Stimulated activated CD4-positive, alpha-beta T cell treated with anti-CD3 and anti-CD28 coated beads, TNF-alpha, amount 100 ng/mL, for 4 hours (primary cell): ENCODE measurements at regions not wholly inside any gene's neighbourhood (a gene's known extent, or its start where the extent isn't known, plus 50 kb on each side); places are given as distances from the start of the nearest gene placed in this dataset.

Source experiments
- DNase-seq, 3 experiments: peaks; one replicate each; pipeline ENCODE4 v3.0.0-alpha.2; 2020; ENCODE audit warnings: low read depth in 3 of 3

DNA sequence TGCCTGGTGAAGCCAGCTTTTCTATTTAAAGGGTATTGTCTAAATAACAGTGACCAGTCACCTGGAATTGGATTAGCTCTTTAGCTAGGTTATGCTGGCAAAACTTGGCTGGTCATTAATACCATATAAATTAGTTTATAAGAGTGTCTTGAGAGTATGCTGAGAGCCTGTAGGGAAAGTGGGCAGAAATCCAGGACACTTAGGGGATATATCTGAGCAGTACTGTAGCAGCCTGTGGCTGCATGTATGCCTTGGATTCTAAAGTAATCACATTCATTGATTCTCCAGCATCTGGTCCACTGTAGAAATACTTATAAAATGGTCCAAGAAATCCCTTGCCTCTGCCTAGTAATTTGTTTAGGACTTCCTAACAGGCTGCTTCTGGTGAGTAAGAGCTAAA, 288.9 kb upstream of the DMAC1 start:
- DNase-seq, result no peak

DNA sequence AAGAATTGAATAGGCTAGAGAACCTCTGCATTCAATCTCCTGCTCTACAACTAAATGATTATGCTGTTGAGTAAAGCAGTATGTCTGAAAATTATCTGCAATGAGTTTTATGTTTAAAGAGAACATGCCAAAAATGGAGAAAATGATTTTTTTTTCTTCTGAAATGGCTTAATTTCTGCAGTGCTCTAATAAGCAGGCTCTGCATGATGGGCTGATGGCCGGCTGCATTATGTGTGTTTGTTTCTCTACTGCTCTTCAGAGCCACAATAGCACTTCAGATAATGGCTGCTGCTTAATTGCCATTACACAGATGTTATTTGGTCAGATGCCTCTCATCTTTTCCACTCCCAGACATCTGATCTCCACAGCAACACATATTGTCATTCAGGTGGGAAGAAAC, 286.4 kb upstream of the DMAC1 start:
- DNase-seq, result no peak

DNA sequence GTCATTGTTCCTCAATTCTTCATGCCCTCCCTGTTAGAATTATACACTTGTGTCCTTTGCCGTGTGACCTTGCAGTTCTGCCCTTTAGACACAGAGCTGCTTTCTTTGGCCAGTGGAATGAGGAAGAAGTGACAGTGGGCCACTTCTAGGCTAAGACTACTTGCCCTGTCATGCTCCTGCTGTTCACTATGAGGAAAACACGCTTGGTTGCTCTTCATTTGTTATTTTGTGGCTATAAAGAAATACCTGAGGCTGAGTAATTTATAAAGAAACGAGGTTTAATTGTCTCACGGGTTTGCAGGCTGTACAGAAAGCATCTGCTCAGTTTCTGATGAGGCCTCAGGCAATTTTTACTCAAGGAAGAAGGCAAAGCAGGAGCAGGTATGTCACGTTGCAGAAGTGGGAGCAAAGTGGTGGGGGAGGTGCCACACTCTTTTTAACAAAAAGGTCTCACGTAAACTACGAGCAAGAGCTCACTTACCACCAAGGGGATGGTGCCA, 279.1 kb upstream of the DMAC1 start:
- no peak for DNase-seq

DNA sequence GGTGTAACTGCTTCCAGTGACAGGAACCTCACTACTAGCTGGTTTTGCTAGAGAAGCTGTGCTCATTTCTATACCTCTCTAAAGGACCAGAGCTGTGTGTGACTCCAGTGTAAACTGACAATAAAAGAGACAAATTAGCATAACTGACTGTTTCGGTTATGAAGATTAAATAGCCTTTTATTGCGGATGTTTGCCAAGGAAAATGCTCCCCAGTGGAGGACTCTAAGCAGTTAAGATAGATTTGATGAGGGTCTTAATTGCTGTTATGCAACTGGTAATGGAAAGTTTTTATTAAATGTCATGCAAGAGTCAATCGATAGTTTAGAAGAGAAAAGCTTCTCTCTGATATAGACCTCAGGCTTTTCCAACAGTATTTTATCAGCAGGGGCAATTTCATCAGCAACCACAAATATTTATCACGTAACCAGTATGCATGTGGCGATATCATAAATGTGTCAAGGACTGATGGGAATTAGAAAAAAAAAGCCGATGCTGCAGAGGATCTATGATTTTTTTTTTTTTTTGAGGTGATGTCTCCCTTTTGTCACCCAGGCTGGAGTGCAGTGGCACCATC, 275.2 kb upstream of the DMAC1 start:
- no peak for DNase-seq

DNA sequence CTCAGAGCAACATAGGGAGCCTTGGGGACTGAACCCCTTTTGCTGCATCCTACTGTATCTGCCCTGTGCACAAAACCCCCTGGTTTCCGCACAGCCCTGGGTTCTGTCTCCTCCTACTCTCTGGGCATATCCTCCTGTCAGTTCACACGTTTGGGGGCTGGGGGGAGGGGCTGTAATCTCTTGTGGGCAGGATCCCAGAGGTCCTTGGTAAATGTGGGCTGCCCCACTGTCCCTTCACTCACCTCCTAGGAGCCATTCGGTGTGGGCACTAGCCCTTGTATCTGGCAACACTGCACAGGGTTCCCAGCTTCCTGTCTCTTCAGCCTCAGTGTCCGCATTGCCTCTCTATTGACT, 271.8 kb upstream of the DMAC1 start:
- DNase-seq, result no peak

DNA sequence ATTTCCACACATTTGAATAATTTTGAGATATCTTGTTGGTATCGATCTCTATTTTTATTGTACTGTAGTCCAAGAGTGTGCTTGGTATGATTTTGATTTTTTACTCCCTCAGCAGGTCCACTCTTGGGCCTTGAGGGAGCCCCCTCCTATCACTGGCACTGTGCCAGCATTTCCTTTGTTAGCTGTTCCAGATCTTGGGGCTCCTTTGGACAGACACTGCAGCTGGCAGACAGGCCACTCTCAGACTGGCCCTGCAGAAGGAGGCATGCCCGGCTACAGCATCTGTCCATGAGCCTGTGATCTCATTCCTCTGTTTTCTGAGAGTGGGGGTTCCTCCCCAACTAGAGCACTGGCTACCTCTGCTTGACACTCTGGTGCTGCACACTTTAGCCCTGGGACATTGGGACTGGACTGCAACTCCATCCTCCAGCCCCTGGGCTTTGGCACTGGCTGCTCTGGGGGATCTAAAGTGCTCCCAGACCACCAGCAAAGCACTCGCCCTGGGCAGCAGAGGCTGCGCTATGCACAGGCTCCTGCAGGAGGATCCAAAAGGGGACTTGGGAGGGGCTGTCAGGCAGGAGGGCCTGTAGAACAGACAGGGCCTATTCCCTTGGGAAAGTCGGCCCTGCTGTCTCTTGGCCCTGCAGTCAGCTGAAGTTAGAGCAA, 271.3 kb upstream of the DMAC1 start:
- no peak for DNase-seq

DNA sequence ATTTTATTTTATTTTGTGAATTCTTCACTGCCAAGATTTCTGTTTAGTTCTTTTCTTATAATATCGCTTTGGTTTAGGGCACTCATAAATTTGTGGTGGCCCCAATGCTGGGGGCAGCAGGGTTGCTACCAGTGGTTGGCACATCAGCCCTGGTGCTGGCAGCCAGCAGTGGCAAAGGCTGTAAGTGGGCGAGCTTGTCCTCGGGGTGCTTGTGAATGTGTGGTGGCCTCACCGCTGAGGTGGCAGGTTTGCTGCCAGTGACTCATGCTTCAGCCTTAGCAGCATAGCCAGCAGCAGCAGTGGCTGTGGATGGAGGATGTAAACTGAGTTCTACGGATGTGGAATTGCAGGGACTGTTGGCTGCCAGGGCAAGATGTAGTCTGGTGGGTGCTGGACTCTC, 262.9 kb upstream of the DMAC1 start:
- DNase-seq, result no peak

DNA sequence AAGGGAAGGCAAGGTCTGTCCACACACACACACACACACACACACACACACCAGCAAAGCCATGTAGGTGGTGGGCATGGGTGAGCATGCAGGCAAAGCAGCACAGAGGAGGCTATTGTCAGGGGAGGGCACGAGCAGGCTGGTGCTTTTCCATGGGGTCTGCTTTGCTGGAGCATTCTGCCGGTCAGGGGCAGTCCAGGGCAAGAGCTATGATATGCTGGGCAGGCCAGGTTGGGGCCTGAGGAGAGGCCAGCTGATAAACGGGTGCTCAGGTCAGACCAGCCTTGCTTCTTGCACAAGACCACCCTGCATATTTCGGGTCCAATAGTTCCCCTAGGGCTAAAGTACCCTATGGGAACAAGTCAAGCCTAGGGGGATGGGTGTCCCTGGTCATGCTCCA, 253.9 kb upstream of the DMAC1 start:
- no peak for DNase-seq

DNA sequence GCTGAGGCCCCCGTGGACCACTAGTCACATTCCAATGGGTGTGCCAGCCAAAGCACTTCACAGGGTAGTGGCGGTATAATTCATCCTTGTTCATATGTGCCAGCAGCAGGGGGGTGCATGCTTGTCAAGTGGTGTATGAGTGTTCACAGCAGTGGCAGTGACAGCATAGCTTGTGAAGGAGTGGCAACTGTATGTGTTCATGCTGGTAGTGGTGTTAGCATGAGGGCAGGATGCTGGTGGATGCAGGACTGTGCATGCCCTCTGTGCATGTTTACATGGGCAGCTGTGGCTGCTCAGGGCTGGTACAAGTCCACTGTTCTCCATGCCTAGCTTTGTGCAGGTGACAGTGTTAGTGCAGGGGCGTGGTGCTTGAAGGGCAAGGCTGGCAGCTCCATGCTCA, 253.4 kb upstream of the DMAC1 start:
- no peak for DNase-seq

DNA sequence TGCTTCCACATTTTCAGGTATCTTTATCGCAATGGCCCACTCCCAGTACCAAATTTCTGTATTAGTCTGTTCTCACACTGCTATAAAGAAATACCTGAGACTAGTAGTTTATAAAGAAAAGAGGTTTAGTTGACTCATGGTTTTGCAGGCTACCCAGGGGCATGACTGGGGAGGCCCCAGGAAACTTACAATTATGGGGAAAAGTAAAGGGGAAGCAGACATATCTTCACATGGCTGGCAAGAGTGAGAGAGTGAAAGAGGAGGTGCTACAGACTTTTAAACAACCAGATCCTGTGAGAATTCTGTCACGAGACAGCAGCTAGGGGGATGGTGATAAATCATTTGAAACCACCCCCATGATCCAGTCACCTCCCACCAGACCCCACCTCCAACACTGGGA, 238.2 kb upstream of the DMAC1 start:
- no peak for DNase-seq

DNA sequence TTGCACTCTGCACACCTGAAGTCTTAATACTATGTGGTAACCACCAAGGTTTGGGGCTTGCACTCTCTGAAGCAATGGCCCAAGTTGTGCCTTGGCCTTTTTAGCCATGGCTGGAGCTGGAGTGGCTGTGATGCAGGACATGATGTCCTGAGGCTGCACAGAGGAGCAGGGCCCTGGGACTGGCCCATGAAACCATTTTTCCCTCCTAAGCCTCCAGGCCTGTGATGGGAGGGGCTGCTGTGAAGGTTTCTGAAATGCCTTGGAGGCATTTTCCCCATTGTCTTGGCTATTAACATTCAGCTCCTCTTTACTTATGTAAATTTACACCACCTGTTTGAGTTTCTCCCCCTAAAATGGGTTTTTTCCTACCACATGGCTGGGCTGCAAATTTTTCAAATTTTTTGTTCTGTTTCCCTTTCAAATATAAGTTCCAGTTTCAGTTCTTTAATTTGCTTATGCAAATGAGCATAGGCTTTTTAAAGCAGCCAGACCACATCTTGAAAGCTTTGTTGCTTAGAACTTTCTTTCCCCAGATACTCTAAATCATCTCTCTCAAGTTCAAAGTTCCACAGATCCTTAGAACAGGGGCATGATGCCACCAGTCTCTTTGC, 237.4 kb upstream of the DMAC1 start:
- DNase-seq, result no peak

DNA sequence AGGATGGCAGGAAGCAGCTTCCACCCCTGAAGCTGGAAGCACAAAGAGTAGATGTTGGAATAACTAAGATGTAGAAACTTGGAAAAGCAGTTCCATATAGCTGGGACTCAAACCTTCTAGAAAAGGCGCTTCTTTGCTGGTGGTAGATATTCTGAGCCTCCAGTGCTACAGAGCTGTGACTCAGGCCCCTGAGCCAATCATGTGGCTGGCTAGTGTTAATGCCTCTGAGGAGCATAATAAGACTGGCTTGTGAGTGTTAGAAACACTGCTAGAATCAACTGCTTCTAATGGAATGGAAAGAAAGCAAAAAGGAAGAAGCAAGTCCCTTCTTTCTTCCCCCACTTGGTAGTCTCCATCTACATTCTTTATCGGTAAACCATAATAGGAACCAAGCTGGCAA, 234.2 kb upstream of the DMAC1 start:
- no peak for DNase-seq

DNA sequence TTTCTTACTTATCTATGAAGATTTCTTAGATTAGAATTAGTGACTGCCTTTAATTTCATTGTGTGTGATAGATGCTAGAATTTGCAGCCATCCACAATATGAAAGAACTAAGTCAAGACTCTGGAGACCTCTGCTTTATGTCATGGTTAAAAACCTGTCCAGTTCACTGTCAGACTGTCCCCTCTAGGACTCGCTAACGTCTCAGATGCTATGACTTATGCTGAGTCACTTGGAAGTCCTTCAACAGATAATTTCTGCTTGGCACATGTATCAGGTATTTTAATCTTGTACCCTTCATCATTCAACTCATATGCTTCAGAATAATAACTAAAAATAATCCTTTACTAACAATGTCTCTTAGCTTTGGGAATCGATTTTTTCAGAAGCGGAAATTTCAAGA, 230.5 kb upstream of the DMAC1 start:
- no peak for DNase-seq

DNA sequence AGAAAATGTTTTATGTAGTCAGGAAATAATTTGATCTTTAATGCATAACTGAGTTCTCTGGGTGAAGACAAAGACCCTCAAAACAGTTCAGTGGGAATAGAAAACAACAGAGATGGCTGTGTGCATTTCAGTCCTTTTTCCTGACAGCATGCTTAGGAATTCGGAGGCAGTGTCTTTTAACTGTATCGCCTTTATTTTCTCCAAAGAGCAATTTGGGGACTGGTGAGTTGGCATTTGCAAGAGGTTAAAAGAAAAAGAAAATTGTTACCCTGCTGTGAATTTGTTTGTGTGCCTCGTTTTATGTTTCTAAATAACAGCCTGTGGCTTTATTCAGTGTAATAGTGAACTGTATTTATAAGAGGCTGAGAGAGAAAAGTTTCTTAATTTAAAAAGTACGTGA, 227.8 kb upstream of the DMAC1 start:
- no peak for DNase-seq

DNA sequence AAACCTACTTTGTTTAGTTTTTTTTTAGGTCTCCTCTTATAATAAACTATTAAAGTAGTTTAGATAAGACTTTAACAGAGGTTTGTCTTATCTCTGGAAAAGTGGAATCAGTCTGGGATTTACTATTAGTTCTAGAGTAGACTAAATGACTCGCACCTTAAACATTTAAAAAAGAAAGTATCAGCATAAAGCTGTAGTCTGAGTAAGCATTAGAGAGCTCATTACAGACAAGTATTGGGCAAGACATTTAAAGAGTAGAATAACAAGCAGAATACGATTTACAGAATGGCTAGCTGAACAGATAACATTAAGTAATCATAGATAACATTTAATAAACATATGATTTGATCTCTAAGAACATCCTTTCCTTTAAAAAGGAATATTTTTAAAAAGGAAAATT, 226.0 kb upstream of the DMAC1 start:
- DNase-seq, result no peak

DNA sequence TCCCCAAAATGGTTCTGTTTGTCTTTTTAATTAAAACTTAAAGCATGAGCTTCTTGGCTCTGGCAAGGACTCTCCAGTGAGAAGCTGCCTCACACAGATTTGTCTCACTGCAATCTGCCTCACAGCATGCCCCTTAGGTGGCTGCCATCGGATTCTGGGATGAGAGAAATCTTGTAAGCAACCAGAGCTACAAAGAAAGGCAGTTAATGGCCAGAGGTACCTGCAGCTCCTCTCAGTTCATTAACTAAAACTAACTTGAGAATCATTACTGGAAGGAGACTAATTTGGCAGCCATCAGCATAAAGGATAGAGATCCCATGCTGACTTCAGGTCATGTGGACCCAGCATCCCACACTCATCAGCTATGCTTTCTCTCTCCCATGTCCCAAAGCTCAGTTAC, 220.6 kb upstream of the DMAC1 start:
- DNase-seq, result no peak

DNA sequence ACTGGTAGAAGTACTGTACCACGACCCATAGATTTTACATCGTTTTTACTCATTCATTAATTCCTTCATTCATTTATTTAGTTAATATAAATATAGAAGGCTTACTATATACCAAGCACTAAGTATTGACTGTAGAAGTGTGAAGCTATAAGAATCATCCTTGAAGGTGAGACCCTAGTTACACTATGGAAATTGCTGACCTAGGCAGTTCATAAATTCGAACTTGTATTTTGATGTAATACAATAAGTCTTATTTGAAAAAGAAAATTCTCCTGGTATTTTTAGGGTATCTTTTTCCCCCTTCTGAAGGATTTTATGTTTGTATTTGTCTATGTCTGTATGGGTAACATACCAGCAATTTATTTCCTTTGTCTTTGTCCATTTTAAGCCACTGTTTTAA, 220.1 kb upstream of the DMAC1 start:
- no peak for DNase-seq

DNA sequence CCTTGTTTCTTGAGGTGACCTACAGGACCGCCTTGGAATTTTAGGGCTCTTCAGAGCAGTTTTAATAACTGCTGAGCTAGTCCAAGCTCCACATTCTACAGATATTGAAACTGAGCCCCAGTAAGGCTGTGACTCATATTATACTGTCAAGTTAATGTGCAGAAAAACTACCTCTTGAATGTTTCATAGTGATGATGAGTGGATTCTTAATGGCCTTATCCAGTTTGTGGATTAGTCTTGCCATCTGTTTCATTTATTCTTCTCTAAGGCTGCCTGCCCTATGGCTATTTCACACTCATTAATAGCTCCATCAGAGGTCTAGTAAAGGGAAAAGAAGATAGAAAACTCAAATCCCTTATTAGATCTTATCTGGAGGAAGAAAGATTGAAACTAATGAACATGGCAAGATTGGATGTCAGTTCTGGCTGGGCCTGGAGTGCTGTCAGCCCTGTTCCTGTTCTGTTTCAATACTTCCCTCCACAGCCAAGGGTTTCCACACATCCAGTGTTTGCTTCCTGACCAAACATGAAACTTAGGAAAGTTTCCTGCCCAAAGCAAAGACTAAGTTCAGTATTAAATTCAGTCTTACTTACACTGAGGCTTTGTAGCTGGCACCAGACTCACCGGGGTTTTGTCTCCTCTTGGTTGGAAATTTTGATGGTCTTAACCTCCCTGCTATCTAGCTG, 215.6 kb upstream of the DMAC1 start:
- DNase-seq, result no peak

DNA sequence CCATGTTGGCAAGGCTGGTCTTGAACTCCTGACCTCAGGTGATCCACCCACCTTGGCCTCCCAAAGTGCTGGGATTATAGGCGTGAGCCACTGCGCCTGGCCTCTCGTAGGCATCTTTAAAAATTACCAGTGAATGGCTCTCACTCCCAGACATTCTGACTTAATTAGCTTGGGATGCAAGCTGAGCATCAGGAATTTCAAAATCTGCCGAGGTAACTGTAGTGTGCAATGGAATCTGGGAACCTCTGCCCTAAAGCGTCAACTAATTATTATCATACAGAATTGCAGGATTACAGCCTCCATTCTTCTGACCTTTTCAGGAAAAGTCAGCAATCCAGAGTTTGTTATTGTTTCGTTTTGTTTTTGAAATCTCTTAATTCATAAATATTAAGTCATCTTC, 213.4 kb upstream of the DMAC1 start:
- DNase-seq, result no peak

DNA sequence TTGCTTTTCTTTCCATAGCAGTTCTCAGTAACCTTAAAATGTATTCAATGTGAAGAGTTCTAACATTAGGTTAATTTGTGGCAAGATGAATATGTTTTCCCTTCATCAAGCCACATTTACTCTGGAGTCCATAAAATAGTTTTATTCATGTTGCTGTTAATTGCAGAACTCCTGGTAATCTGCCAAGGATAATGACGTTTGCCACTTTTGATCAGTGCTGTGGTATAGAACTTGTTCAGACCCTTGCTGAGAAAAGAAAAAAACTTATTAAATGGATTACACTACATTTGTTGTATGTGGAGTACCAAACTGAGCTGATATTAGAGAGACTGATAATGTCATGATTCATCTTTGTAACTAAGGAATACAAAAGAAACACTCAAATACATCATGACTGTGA, 212.4 kb upstream of the DMAC1 start:
- DNase-seq, result no peak

DNA sequence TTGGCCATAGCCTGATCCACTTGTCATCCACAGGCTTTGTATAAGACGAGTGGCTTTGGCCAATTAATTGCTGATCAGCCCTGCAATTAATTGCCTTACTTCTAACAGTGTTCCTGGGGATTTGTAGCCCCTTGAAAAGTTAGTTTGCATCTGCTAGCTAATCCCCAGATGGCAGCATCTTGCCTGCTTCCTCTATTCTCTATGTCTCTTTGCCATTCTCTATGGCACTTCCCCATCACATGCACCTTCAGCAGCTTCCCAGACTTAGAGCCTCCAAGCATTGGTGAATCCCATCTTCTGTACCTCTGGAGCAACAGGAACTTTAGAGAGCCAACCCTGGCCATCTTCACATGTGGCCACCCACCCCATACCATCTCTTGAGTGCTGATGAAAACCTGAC, 197.0 kb upstream of the DMAC1 start:
- DNase-seq, result no peak

DNA sequence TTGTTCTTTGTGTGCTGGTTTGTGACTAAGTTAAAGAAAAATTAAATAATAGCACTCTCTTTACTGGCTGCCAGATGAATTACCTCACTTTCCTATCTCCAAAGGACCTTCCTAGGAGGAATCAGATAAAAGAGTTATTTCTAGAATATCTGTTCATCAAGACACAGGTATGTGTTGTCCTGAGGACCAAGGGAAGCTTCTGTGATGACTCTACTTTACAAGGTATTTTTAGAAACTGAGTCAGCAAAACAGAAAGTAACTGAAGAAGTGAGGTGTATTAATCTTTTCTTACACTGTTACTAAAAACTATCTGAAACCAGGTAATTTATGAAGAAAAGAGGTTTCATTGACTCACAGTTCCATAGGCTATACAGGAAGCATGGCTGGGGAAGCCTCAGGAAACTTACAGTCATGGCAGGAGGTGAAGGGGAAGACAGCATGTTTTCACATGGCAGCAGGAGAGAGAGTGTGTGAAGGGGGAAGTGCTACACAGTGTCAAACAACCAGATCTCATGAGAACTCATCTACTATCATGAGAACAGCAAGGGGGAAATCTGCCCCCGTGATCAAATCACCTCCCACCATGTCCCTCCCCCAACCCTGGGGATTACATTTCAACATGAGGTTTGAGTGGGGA, 189.2 kb upstream of the DMAC1 start:
- no peak for DNase-seq

DNA sequence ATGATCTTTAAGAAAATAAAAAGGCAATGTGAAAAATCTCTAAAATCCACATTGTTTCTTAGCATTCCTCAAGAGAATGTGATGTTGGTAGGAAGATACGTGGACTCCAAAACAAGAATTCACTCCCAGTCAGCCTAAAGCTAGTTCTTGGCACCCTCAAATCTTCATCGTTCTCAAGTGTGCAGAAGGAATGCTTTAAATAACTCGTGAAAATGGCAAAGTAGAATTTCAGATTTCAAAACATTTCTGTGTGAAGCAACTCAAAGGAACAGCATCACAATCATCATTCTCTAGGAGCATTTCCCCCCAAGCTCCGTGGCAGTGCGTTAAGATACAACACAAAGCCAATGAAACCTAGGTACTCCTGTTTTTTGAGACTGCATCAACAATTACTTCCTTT, 185.1 kb upstream of the DMAC1 start:
- no peak for DNase-seq
